H9 (cell line): ENCODE measurements at regions not wholly inside any gene's neighbourhood (a gene's known extent, or its start where the extent isn't known, plus 50 kb on each side); places are given as distances from the start of the nearest gene placed in this dataset.

ENCODE experiments used
- DNase-seq: peaks from one replicate; pipeline ENCODE4 v3.0.0-alpha.2; 2017
- H2AFZ ChIP-seq: one replicate; pipeline ENCODE4 v1.6.1; 2013; ENCODE audit warnings: mild to moderate bottlenecking, low read length, control low read depth, moderate library complexity
- H2AK5ac ChIP-seq: 2 replicates; pipeline ENCODE4 v1.6.1; 2013; ENCODE audit warnings: low read length, control low read depth, mixed read lengths; ENCODE audit not compliant: insufficient read length
- H2BK120ac ChIP-seq: one replicate; pipeline ENCODE4 v1.6.1; 2013; ENCODE audit warnings: low read depth, mild to moderate bottlenecking, low read length, control low read depth, inconsistent platforms; ENCODE audit not compliant: poor library complexity, severe bottlenecking
- H2BK12ac ChIP-seq: 2 replicates; pipeline ENCODE4 v1.6.1; 2013; ENCODE audit warnings: low read length, control low read depth, mixed read lengths, low read depth; ENCODE audit not compliant: insufficient read length
- H2BK15ac ChIP-seq: 2 replicates; pipeline ENCODE4 v1.6.1; 2013; ENCODE audit warnings: low read depth, low read length, control low read depth
- H2BK20ac ChIP-seq: one replicate; pipeline ENCODE4 v1.6.1; 2013; ENCODE audit warnings: low read depth, mild to moderate bottlenecking, low read length, control low read depth, inconsistent platforms; ENCODE audit not compliant: poor library complexity, severe bottlenecking
- H2BK5ac ChIP-seq: 2 replicates; pipeline ENCODE4 v1.6.1; 2013; ENCODE audit warnings: low read length, control low read depth, mixed read lengths; ENCODE audit not compliant: insufficient read length
- H3K14ac ChIP-seq: 2 replicates; pipeline ENCODE4 v1.6.1; 2013; ENCODE audit warnings: low read length, control low read depth; ENCODE audit not compliant: insufficient read depth
- H3K18ac ChIP-seq: 2 replicates; pipeline ENCODE4 v1.6.1; 2013; ENCODE audit warnings: low read depth, mild to moderate bottlenecking, mixed read lengths, low read length, control low read depth; ENCODE audit not compliant: insufficient read length
- H3K23ac ChIP-seq: 2 replicates; pipeline ENCODE4 v1.6.1; 2013; ENCODE audit warnings: low read length, control low read depth, mixed read lengths, low read depth; ENCODE audit not compliant: insufficient read length
- H3K23me2 ChIP-seq: 2 replicates; pipeline ENCODE4 v1.6.1; 2013; ENCODE audit warnings: low read depth, mild to moderate bottlenecking, mixed read lengths, low read length, control low read depth; ENCODE audit not compliant: insufficient read length, poor library complexity, severe bottlenecking
- H3K27ac ChIP-seq: 2 replicates; pipeline ENCODE4 v1.5.1; 2013; ENCODE audit warnings: low read length, control low read depth, mixed read lengths, low read depth; ENCODE audit not compliant: insufficient read length
- H3K27me3 ChIP-seq: 2 replicates; pipeline ENCODE4 v1.6.1; 2013; ENCODE audit warnings: low read length, control low read depth, inconsistent platforms; ENCODE audit not compliant: insufficient read depth
- H3K4ac ChIP-seq: 2 replicates; pipeline ENCODE4 v1.6.1; 2013; ENCODE audit warnings: low read depth, mild to moderate bottlenecking, control low read depth, inconsistent platforms, low read length, moderate library complexity
- H3K4me1 ChIP-seq: 2 replicates; pipeline ENCODE4 v1.6.1; 2013; ENCODE audit warnings: low read length, control low read depth, inconsistent platforms; ENCODE audit not compliant: insufficient read depth
- H3K4me2 ChIP-seq: 2 replicates; pipeline ENCODE4 v1.6.1; 2013; ENCODE audit warnings: low read length, control low read depth, mixed read lengths; ENCODE audit not compliant: insufficient read length, insufficient read depth
- H3K56ac ChIP-seq: 2 replicates; pipeline ENCODE4 v1.6.1; 2013; ENCODE audit warnings: low read depth, mild to moderate bottlenecking, mixed read lengths, low read length, control low read depth; ENCODE audit not compliant: insufficient read length
- H3K79me1 ChIP-seq: 2 replicates; pipeline ENCODE4 v1.6.1; 2013; ENCODE audit warnings: low read depth, mild to moderate bottlenecking, moderate library complexity, low read length, control low read depth, inconsistent platforms; ENCODE audit not compliant: insufficient read depth, poor library complexity, severe bottlenecking
- H3K79me2 ChIP-seq: 2 replicates; pipeline ENCODE4 v1.6.1; 2013; ENCODE audit warnings: low read length, control low read depth, inconsistent platforms; ENCODE audit not compliant: insufficient read depth
- H3K9ac ChIP-seq: 2 replicates; pipeline ENCODE4 v1.6.1; 2013; ENCODE audit warnings: low read length, control low read depth, mixed read lengths; ENCODE audit not compliant: insufficient read length; ENCODE audit errors: extremely low read depth
- H3K9me3 ChIP-seq: one replicate; pipeline ENCODE4 v1.6.1; 2013; ENCODE audit warnings: low read depth, low read length, inconsistent platforms; ENCODE audit not compliant: control insufficient read depth
- H3T11ph ChIP-seq: one replicate; pipeline ENCODE4 v1.6.1; 2013; ENCODE audit warnings: mild to moderate bottlenecking, low read length, control low read depth, inconsistent platforms
- H4K20me1 ChIP-seq: one replicate; pipeline ENCODE4 v1.6.1; 2013; ENCODE audit not compliant: control insufficient read depth, insufficient read length, insufficient read depth
- H4K5ac ChIP-seq: 2 replicates; pipeline ENCODE4 v1.6.1; 2013; ENCODE audit warnings: low read depth, mild to moderate bottlenecking, mixed read lengths, low read length, control low read depth; ENCODE audit not compliant: insufficient read length
- H4K8ac ChIP-seq: replicated peaks from 2 replicates; pipeline ENCODE4 v1.6.1; 2013; ENCODE audit warnings: low read length, control low read depth, mixed read lengths, low read depth; ENCODE audit not compliant: insufficient read length
- H4K91ac ChIP-seq: 2 replicates; pipeline ENCODE4 v1.6.1; 2013; ENCODE audit warnings: low read depth, mild to moderate bottlenecking, moderate library complexity, mixed read lengths, low read length, control low read depth; ENCODE audit not compliant: insufficient read length
- H3K27ac Mint-ChIP-seq, 3 experiments: 2 replicates in 2 of 3; 3 replicates in 1 of 3; pipeline ENCODE4 v1.8.0; 2020 to 2021; ENCODE audit warnings: mixed read lengths in 3 of 3, mild to moderate bottlenecking in 1 of 3, moderate library complexity in 1 of 3
- H3K27me3 Mint-ChIP-seq: 2 replicates; pipeline ENCODE4 v1.8.0; 2021; ENCODE audit warnings: low read depth, mild to moderate bottlenecking, moderate library complexity, mixed read lengths
- H3K36me3 Mint-ChIP-seq, 3 experiments: 2 replicates in 2 of 3; 3 replicates in 1 of 3; pipeline ENCODE4 v1.8.0; 2020 to 2021; ENCODE audit warnings: low read depth in 3 of 3, mixed read lengths in 3 of 3; ENCODE audit not compliant: insufficient read depth in 1 of 3
- H3K4me1 Mint-ChIP-seq, 2 experiments: 2 replicates each; pipeline ENCODE4 v1.8.0; 2020; ENCODE audit warnings: mixed read lengths in 2 of 2
- H3K4me3 Mint-ChIP-seq, 2 experiments: 2 replicates in 1 of 2; 3 replicates in 1 of 2; pipeline ENCODE4 v1.8.0; 2020 to 2021; ENCODE audit warnings: mild to moderate bottlenecking in 2 of 2, mixed read lengths in 2 of 2, moderate library complexity in 1 of 2
- H3K9me3 Mint-ChIP-seq, 2 experiments: 2 replicates in 1 of 2; 3 replicates in 1 of 2; pipeline ENCODE4 v1.8.0; 2020; ENCODE audit warnings: mild to moderate bottlenecking in 2 of 2, mixed read lengths in 2 of 2, moderate library complexity in 1 of 2
- WGBS: extraction: QIAGEN DNeasy Blood & Tissue Kit; methylation state at CpG from one replicate; pipeline ENCODE4 v1.1.7; 2013; ENCODE audit warnings: missing lambda C conversion rate, low lambda C conversion rate, mixed read lengths; ENCODE audit not compliant: insufficient read length; ENCODE audit errors: extremely low coverage; 5-methylcytosine and 5-hydroxymethylcytosine counted together
- TF ChIP-seq, protein P1 (sequence below): fragments of 200-600 bp; sonication (generic); conservative IDR thresholded peaks from 3 replicates; pipeline ENCODE4 v1.8.0; 2021; ENCODE audit warnings: antibody characterized with exemption, mild to moderate bottlenecking

GRCh38 chr21:26691416-26691815 is 118.3 kb upstream of the CYYR1 start:
- Histone ChIP-seq H4K91ac (no peak overlapping the region), H3K56ac (no peak overlapping the region), H2BK15ac (no peak overlapping the region), H3K27ac (no peak overlapping the region), H3K18ac (no peak overlapping the region), H4K20me1 (no peaks in the 10 kb centered on the region), H2BK120ac (no peak overlapping the region), H4K8ac (no peak overlapping the region), H2BK20ac (no peak overlapping the region), H3K79me1 (no peaks in the 10 kb centered on the region), H3T11ph (no peak overlapping the region), H3K9ac (no peak overlapping the region), H2AFZ (no peak overlapping the region), H3K79me2 (no peaks in the 10 kb centered on the region), H4K5ac (no peak overlapping the region), H3K23me2 (no peaks in the 10 kb centered on the region), H3K9me3 (no peaks in the 10 kb centered on the region), H2BK12ac (no peak overlapping the region), H3K4me1 (no peaks in the 10 kb centered on the region), H2BK5ac (no peak overlapping the region), H3K4me2 (no peak overlapping the region), H2AK5ac (no peak overlapping the region), H3K23ac (no peak overlapping the region), H3K27me3 (no peaks in the 10 kb centered on the region), H3K4ac (no peak overlapping the region), H3K14ac (no peak overlapping the region)
- TF ChIP-seq, protein P1, sequence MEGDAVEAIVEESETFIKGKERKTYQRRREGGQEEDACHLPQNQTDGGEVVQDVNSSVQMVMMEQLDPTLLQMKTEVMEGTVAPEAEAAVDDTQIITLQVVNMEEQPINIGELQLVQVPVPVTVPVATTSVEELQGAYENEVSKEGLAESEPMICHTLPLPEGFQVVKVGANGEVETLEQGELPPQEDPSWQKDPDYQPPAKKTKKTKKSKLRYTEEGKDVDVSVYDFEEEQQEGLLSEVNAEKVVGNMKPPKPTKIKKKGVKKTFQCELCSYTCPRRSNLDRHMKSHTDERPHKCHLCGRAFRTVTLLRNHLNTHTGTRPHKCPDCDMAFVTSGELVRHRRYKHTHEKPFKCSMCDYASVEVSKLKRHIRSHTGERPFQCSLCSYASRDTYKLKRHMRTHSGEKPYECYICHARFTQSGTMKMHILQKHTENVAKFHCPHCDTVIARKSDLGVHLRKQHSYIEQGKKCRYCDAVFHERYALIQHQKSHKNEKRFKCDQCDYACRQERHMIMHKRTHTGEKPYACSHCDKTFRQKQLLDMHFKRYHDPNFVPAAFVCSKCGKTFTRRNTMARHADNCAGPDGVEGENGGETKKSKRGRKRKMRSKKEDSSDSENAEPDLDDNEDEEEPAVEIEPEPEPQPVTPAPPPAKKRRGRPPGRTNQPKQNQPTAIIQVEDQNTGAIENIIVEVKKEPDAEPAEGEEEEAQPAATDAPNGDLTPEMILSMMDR = no peak
- Mint-ChIP-seq H3K4me1 (peaks cover 0 to 2% of the 10 kb centered on the region in 2 experiments; a peak in 1 of 4 replicates), H3K27ac (no peak overlapping the region), H3K4me3 (no peak overlapping the region), H3K27me3 (0 out of 2 replicates have a peak, but pooled peaks cover 2% of the 10 kb centered on the region), H3K36me3 (no peaks in the 10 kb centered on the region; a peak in 1 of 7 replicates), H3K9me3 (peaks cover 0 to 6% of the 10 kb centered on the region in 2 experiments; a peak in 2 of 5 replicates)
- DNase-seq = no peak
- no CpG with 5 or more reads among the region's 2 CpGs for WGBS
